Astrocyte (in vitro differentiated cells and primary cell): ENCODE measurements at regions not wholly inside any gene's neighbourhood (a gene's known extent, or its start where the extent isn't known, plus 50 kb on each side); places are given as distances from the start of the nearest gene placed in this dataset.
A peak's percentile ranks its signal among the peaks of the same experiment; 100 is the strongest.

Experiments
- DNase-seq: peaks from one replicate; pipeline ENCODE4 v3.0.0-alpha.2; 2010; ENCODE audit warnings: low read depth
- FAIRE-seq: peaks from 2 replicates; lab custom pipeline; 2011; peaks lifted over from hg19 to GRCh38; lab: Jason Lieb, UNC
- H2AFZ ChIP-seq: 2 replicates; pipeline ENCODE4 v1.6.0; 2012; ENCODE audit warnings: low read depth, low read length, inconsistent platforms
- H3K27ac ChIP-seq: 2 replicates; pipeline ENCODE4 v1.5.1; 2011; ENCODE audit warnings: low read depth, low read length, inconsistent platforms
- H3K27me3 ChIP-seq: 2 replicates; pipeline ENCODE4 v1.6.0; 2011; ENCODE audit warnings: low read length, inconsistent platforms; ENCODE audit not compliant: insufficient read depth
- H3K36me3 ChIP-seq: 2 replicates; pipeline ENCODE4 v1.5.1; 2011; ENCODE audit warnings: low read length, inconsistent platforms; ENCODE audit not compliant: insufficient read depth
- H3K4me1 ChIP-seq: 2 replicates; pipeline ENCODE4 v1.5.1; 2011; ENCODE audit warnings: low read length, inconsistent platforms; ENCODE audit not compliant: insufficient read depth
- H3K4me2 ChIP-seq: 2 replicates; pipeline ENCODE4 v1.6.0; 2012; ENCODE audit warnings: low read length, inconsistent platforms
- H3K4me3 ChIP-seq: 2 replicates; pipeline ENCODE4 v1.5.1; 2011; ENCODE audit warnings: low read depth, mild to moderate bottlenecking, low read length, inconsistent platforms; ENCODE audit not compliant: insufficient read depth
- H3K79me2 ChIP-seq: 2 replicates; pipeline ENCODE4 v1.6.0; 2012; ENCODE audit warnings: mild to moderate bottlenecking, low read length, inconsistent platforms; ENCODE audit not compliant: insufficient read depth
- H3K9ac ChIP-seq: 2 replicates; pipeline ENCODE4 v1.6.0; 2012; ENCODE audit warnings: mild to moderate bottlenecking, low read length, inconsistent platforms
- H3K9me3 ChIP-seq: 2 replicates; pipeline ENCODE4 v1.5.1; 2012; ENCODE audit warnings: low read depth, mild to moderate bottlenecking, low read length, inconsistent platforms; ENCODE audit not compliant: insufficient read depth
- H4K20me1 ChIP-seq: 2 replicates; pipeline ENCODE4 v1.6.0; 2012; ENCODE audit warnings: low read length, inconsistent platforms; ENCODE audit not compliant: insufficient read depth
- H3K27ac Mint-ChIP-seq: one replicate; pipeline ENCODE4 v1.8.0; 2021; ENCODE audit warnings: mild to moderate bottlenecking, mixed read lengths; ENCODE audit not compliant: unreplicated experiment
- H3K27me3 Mint-ChIP-seq: one replicate; pipeline ENCODE4 v1.8.0; 2021; ENCODE audit warnings: low read depth, mixed read lengths; ENCODE audit not compliant: unreplicated experiment
- H3K36me3 Mint-ChIP-seq: one replicate; pipeline ENCODE4 v1.8.0; 2021; ENCODE audit warnings: low read depth, mixed read lengths; ENCODE audit not compliant: unreplicated experiment
- H3K4me1 Mint-ChIP-seq: one replicate; pipeline ENCODE4 v1.8.0; 2021; ENCODE audit warnings: low read depth, mixed read lengths; ENCODE audit not compliant: unreplicated experiment
- H3K4me3 Mint-ChIP-seq: one replicate; pipeline ENCODE4 v1.8.0; 2021; ENCODE audit warnings: mild to moderate bottlenecking, moderate library complexity, mixed read lengths; ENCODE audit not compliant: unreplicated experiment
- H3K9me3 Mint-ChIP-seq: one replicate; pipeline ENCODE4 v1.8.0; 2021; ENCODE audit warnings: mild to moderate bottlenecking, mixed read lengths; ENCODE audit not compliant: unreplicated experiment
- EZH2 ChIP-seq: IDR thresholded peaks from 2 replicates; pipeline ENCODE4 v1.6.1; 2012; ENCODE audit warnings: mild to moderate bottlenecking, low read length, inconsistent platforms; ENCODE audit not compliant: insufficient read depth
- TF ChIP-seq, protein P1 (sequence below): IDR thresholded peaks from 2 replicates; pipeline ENCODE4 v1.5.1; 2011; ENCODE audit warnings: low read depth, mild to moderate bottlenecking, inconsistent platforms, low read length, moderate library complexity; ENCODE audit not compliant: insufficient read depth

DNA sequence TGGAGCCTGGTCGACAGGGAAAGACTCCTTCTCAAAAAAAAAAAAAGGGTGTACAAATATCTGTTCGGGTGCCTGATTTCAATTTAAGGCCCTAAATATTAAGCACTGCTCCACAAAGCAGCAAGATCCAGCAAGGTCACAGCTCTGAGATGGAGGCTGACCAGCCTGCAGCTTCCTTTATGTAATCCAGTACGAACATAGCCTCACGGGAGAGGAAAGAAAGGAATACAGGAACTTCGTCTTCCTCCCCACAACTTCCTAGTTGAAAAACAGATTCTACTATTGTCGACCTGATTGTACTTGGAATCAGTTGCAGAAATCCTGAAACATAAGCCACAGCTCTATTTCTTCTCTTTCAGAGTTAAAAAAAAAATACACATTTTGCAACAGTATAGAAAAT, 53.5 kb upstream of the TBC1D9 start:
- no peak overlapping the region for H3K27ac Mint-ChIP-seq
- no peak for DNase-seq

DNA sequence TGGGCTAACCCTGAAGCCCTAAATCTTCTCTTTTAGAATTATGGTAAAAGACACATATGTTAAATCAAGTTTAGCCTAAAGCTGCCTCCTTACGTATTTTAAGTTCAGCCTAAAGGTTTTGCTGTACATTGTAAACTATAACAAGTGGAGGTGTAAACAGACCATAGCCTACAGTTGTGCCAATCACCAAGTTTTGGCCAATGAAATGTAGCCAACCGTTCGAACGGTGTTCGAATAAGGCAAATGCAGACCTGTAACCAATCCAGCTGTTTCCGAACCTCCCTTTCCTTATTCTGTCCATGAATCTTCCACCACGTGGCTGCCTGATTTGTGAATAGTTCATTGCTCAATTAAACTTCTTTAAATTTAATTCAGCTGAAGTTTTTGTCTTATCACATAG, 52.1 kb upstream of the TBC1D9 start:
- no peak overlapping the region for H3K4me2 ChIP-seq
- no peak for FAIRE-seq
- no peak overlapping the region for H3K27ac Mint-ChIP-seq
- no peaks in the 10 kb centered on the region for H3K36me3 ChIP-seq
- no peaks in the 10 kb centered on the region for H3K4me1 Mint-ChIP-seq
- no peak for TF ChIP-seq EZH2
- TF ChIP-seq, protein P1, sequence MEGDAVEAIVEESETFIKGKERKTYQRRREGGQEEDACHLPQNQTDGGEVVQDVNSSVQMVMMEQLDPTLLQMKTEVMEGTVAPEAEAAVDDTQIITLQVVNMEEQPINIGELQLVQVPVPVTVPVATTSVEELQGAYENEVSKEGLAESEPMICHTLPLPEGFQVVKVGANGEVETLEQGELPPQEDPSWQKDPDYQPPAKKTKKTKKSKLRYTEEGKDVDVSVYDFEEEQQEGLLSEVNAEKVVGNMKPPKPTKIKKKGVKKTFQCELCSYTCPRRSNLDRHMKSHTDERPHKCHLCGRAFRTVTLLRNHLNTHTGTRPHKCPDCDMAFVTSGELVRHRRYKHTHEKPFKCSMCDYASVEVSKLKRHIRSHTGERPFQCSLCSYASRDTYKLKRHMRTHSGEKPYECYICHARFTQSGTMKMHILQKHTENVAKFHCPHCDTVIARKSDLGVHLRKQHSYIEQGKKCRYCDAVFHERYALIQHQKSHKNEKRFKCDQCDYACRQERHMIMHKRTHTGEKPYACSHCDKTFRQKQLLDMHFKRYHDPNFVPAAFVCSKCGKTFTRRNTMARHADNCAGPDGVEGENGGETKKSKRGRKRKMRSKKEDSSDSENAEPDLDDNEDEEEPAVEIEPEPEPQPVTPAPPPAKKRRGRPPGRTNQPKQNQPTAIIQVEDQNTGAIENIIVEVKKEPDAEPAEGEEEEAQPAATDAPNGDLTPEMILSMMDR = no peak
- H4K20me1 ChIP-seq = no peaks in the 10 kb centered on the region
- H2AFZ ChIP-seq = no peak overlapping the region
- H3K36me3 Mint-ChIP-seq = no peaks in the 10 kb centered on the region
- H3K27ac ChIP-seq = no peak overlapping the region
- H3K9me3 ChIP-seq = no peaks in the 10 kb centered on the region
- H3K27me3 Mint-ChIP-seq = peaks cover 7% of the 10 kb centered on the region
- no peak overlapping the region for H3K9ac ChIP-seq
- no peak overlapping the region for H3K4me3 ChIP-seq
- H3K4me3 Mint-ChIP-seq = no peak overlapping the region
- peaks cover 6% of the 10 kb centered on the region for H3K27me3 ChIP-seq
- no peaks in the 10 kb centered on the region for H3K9me3 Mint-ChIP-seq
- no peaks in the 10 kb centered on the region for H3K79me2 ChIP-seq
- no peaks in the 10 kb centered on the region for H3K4me1 ChIP-seq
- DNase-seq = no peak

More for the DNA sequence above, 53.5 kb upstream of the TBC1D9 start:
- Histone ChIP-seq H3K79me2 (no peaks in the 10 kb centered on the region), H3K9me3 (no peaks in the 10 kb centered on the region), H3K27me3 (peaks cover 6% of the 10 kb centered on the region), H2AFZ (no peak overlapping the region), H3K27ac (no peak overlapping the region), H3K4me1 (no peaks in the 10 kb centered on the region), H3K4me3 (no peak overlapping the region), H3K4me2 (no peak overlapping the region), H3K9ac (no peak overlapping the region), H4K20me1 (no peaks in the 10 kb centered on the region), H3K36me3 (no peaks in the 10 kb centered on the region)
- TF ChIP-seq, protein P1 = no peak
- no peak for TF ChIP-seq EZH2
- Mint-ChIP-seq H3K27me3 (peaks cover 7% of the 10 kb centered on the region), H3K4me1 (no peaks in the 10 kb centered on the region), H3K9me3 (no peaks in the 10 kb centered on the region), H3K4me3 (no peak overlapping the region), H3K36me3 (no peaks in the 10 kb centered on the region)
- FAIRE-seq = no peak

DNA sequence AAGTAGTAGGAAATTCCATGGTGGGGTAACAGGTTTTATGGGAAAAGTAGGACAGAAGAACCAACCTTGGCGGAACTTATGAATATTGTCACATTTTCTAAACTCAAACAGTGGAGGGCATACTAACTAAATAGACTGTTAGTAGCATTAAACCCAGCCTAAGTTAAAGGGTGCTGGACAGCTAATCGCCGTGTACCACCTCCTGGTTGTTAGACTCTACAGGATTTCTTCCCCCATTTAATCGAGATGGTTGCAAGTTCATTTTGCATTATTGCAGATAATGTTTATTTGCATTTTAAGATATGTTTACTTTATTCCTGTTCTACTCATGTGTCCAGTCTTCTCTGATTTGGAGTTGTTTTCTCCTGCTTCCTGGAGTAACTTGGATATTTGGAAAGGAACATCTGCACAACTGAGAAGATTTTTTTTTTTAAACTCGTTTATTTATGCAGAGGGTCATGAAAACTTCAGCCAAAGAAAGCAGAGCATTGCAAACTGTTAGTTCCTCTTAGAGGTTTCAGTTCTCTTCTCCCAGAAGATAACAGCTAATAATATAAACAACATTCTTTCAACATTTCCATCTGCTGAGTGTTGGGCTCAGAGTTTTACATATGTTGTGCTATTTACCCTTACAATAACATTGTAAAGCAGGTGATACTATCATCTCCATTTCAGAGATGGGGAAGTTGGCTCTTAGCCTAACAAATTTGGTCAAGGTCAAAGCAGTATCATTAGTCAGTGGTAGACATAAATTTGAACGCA, 51.5 kb upstream of the TBC1D9 start:
- H3K79me2 ChIP-seq = no peaks in the 10 kb centered on the region
- peaks cover 6% of the 10 kb centered on the region for H3K27me3 ChIP-seq
- Mint-ChIP-seq H3K36me3 (no peaks in the 10 kb centered on the region), H3K27ac (no peak overlapping the region), H3K4me1 (no peaks in the 10 kb centered on the region), H3K4me3 (no peak overlapping the region), H3K9me3 (no peaks in the 10 kb centered on the region), H3K27me3 (peaks cover 7% of the 10 kb centered on the region)
- no peaks in the 10 kb centered on the region for H4K20me1 ChIP-seq
- no peaks in the 10 kb centered on the region for H3K9me3 ChIP-seq
- no peak for TF ChIP-seq EZH2
- TF ChIP-seq, protein P1 = no peak
- no peak overlapping the region for H3K4me2 ChIP-seq
- no peak overlapping the region for H3K4me3 ChIP-seq
- no peaks in the 10 kb centered on the region for H3K36me3 ChIP-seq
- no peak overlapping the region for H2AFZ ChIP-seq
- peak; percentile 44 for DNase-seq
- H3K27ac ChIP-seq = no peak overlapping the region
- no peaks in the 10 kb centered on the region for H3K4me1 ChIP-seq
- FAIRE-seq = no peak
- H3K9ac ChIP-seq = no peak overlapping the region
